ENCODE measurements at regions not wholly inside any gene's neighbourhood (a gene's known extent, or its start where the extent isn't known, plus 50 kb on each side); places are given as distances from the start of the nearest gene placed in this dataset.

GRCh38 chr2:118473241-118473640 lies 374.2 kb downstream of the EN1 start:
- Histone ChIP-seq H3K4me1 (no peaks in the 10 kb centered on the region), H3K4me3 (no peak overlapping the region), H3K9me3 (no peaks in the 10 kb centered on the region), H3K27ac (no peak overlapping the region), H3K27me3 (no peaks in the 10 kb centered on the region), H3K36me3 (no peaks in the 10 kb centered on the region)
- in situ Hi-C loops (cut with MboI; ENCODE audit: low sequenced_read_pairs in 4 of 4) (no loop called here), intact Hi-C loops (cut with DNase I; ENCODE audit: low total_unique reads) (no loop called here)
- DNase-seq (no peak), ATAC-seq (no peak)
- TF ChIP-seq CTCF (IDR thresholded peaks at IDR 0.05 in 4 of 5, conservative IDR thresholded peaks at IDR 0.05 in 1 of 5) (no peak), POLR2A (IDR thresholded peaks at IDR 0.05) (no peak)

- ATAC-seq (no peak), DNase-seq (no peak)
- Histone ChIP-seq H3K4me3 (no peak overlapping the region), H3K27ac (no peak overlapping the region), H3K36me3 (no peaks in the 10 kb centered on the region), H3K9me3 (no peaks in the 10 kb centered on the region), H3K27me3 (no peaks in the 10 kb centered on the region), H3K4me1 (no peaks in the 10 kb centered on the region)
- TF ChIP-seq CTCF (IDR thresholded peaks at IDR 0.05 in 4 of 5, conservative IDR thresholded peaks at IDR 0.05 in 1 of 5) (no peak), POLR2A (IDR thresholded peaks at IDR 0.05) (no peak)
- intact Hi-C loops (cut with DNase I; ENCODE audit: low total_unique reads): no loop called here
- in situ Hi-C loops (cut with MboI; ENCODE audit: low sequenced_read_pairs in 4 of 4): no loop called here
Observed at GRCh38 chr2:118470297-118470696, 377.2 kb downstream of the EN1 start.

DNA sequence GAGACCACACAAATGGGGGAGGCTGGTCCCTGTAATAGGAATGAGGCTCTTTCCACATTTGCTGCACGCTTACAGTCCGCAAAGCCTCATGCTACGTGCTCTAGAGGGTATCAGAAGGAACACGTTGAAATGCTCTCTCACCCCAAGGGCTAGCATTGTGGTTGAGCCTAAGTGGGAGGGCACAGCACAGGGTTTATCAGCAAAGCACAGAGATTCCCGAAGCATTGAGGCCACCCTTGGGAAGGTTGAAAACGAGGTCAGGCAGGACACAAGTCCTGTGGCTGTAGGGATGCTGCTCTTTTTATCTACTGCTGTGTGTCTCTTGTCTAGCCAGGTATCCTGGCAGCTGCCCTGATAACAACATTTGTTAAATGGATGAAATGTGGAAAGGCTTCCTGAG lies 378.3 kb downstream of the EN1 start:
- H3K4me1 ChIP-seq: no peaks in the 10 kb centered on the region
- no peak overlapping the region for H3K4me3 ChIP-seq
- no peaks in the 10 kb centered on the region for H3K27me3 ChIP-seq
- H3K36me3 ChIP-seq: no peaks in the 10 kb centered on the region
- DNase-seq (no peak), ATAC-seq (no peak)
- no peak overlapping the region for H3K27ac ChIP-seq
- no peaks in the 10 kb centered on the region for H3K9me3 ChIP-seq
- intact Hi-C loops (cut with DNase I; ENCODE audit: low total_unique reads) (no loop called here), in situ Hi-C loops (cut with MboI; ENCODE audit: low sequenced_read_pairs in 4 of 4) (no loop called here)
- TF ChIP-seq POLR2A (IDR thresholded peaks at IDR 0.05): no peak

DNA sequence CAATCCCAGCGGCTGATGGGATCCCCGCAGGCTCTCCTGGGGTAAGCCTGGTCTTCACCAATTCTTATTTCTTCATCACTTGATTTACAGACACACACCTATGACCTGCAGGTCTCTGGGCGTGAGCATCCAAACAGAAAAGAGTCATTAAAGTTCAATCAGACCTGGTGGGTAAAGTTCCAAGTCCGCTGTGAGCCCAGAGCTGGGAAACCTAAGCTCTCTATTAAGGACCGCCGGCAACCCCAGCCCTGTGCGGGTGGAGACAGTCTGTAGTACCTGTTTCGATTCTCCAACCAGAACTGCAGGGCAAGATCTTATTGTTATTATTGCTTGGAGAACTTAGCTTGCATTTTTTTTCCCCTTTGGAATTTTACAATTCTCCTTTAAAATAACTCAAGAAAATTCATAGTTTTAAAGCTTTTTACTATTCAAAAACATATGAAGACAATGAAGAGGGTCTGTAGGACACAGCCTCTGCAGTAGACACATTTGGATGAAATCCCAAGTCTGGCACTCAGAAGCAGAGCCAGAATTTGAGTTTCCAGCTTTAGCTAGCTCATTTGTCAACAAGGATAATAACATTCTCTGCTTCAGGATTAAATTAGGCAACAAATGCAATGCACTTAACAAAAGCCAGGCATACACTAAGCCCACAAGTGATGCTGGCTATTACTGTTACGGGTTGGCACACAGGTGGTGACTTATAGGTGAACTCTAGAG lies 376.4 kb downstream of the INSIG2 start:
- Histone ChIP-seq H3K4me1 (no peaks in the 10 kb centered on the region), H3K4me3 (no peak overlapping the region), H3K9me3 (no peaks in the 10 kb centered on the region), H3K27ac (no peak overlapping the region), H3K36me3 (no peaks in the 10 kb centered on the region), H3K27me3 (no peaks in the 10 kb centered on the region)
- no peak for DNase-seq
- in situ Hi-C loops (cut with MboI; ENCODE audit: low sequenced_read_pairs in 4 of 4) (no loop called here), intact Hi-C loops (cut with DNase I; ENCODE audit: low total_unique reads) (no loop called here)
- ATAC-seq: no peak
- no peak for TF ChIP-seq CTCF (IDR thresholded peaks at IDR 0.05 in 4 of 5, conservative IDR thresholded peaks at IDR 0.05 in 1 of 5)

- Histone ChIP-seq H3K27ac (no peak overlapping the region), H3K9me3 (no peaks in the 10 kb centered on the region), H3K4me1 (no peaks in the 10 kb centered on the region), H3K27me3 (no peaks in the 10 kb centered on the region), H3K4me3 (no peak overlapping the region), H3K36me3 (no peaks in the 10 kb centered on the region)
- no peak for TF ChIP-seq POLR2A (IDR thresholded peaks at IDR 0.05)
- no peak for TF ChIP-seq CTCF (IDR thresholded peaks at IDR 0.05 in 4 of 5, conservative IDR thresholded peaks at IDR 0.05 in 1 of 5)
- intact Hi-C loops (cut with DNase I; ENCODE audit: low total_unique reads): no loop called here
- in situ Hi-C loops (cut with MboI; ENCODE audit: low sequenced_read_pairs in 4 of 4): no loop called here
- no peak for DNase-seq
- ATAC-seq: no peak
Observed at GRCh38 chr2:118464046-118464445, 375.8 kb downstream of the INSIG2 start.
